Mesothelial cell of epicardium (in vitro differentiated cells): ENCODE measurements at regions not wholly inside any gene's neighbourhood (a gene's known extent, or its start where the extent isn't known, plus 50 kb on each side); places are given as distances from the start of the nearest gene placed in this dataset.

Experiments
- DNase-seq, 2 experiments: peaks; one replicate each; pipeline ENCODE4 v3.0.0; 2021; ENCODE audit warnings: low spot score in 2 of 2; ENCODE audit not compliant: unreplicated experiment in 2 of 2
- H3K27ac Mint-ChIP-seq: 2 replicates; pipeline ENCODE4 v1.8.0; 2021; ENCODE audit warnings: mixed read lengths
- H3K27me3 Mint-ChIP-seq: 2 replicates; pipeline ENCODE4 v1.8.0; 2021; ENCODE audit warnings: low read depth, mixed read lengths
- H3K36me3 Mint-ChIP-seq: 2 replicates; pipeline ENCODE4 v1.8.0; 2021; ENCODE audit warnings: mixed read lengths
- H3K4me1 Mint-ChIP-seq: 2 replicates; pipeline ENCODE4 v1.8.0; 2021; ENCODE audit warnings: mixed read lengths
- H3K4me3 Mint-ChIP-seq: 2 replicates; pipeline ENCODE4 v1.8.0; 2021; ENCODE audit warnings: mild to moderate bottlenecking, moderate library complexity, mixed read lengths
- H3K9me3 Mint-ChIP-seq: 2 replicates; pipeline ENCODE4 v1.8.0; 2021; ENCODE audit warnings: mixed read lengths
- TF ChIP-seq, protein P1 (sequence below): fragments of 200-600 bp; sonication (generic); IDR thresholded peaks from one replicate; pipeline ENCODE4 v1.5.0; 2021; ENCODE audit warnings: antibody characterized with exemption; ENCODE audit not compliant: unreplicated experiment

DNA sequence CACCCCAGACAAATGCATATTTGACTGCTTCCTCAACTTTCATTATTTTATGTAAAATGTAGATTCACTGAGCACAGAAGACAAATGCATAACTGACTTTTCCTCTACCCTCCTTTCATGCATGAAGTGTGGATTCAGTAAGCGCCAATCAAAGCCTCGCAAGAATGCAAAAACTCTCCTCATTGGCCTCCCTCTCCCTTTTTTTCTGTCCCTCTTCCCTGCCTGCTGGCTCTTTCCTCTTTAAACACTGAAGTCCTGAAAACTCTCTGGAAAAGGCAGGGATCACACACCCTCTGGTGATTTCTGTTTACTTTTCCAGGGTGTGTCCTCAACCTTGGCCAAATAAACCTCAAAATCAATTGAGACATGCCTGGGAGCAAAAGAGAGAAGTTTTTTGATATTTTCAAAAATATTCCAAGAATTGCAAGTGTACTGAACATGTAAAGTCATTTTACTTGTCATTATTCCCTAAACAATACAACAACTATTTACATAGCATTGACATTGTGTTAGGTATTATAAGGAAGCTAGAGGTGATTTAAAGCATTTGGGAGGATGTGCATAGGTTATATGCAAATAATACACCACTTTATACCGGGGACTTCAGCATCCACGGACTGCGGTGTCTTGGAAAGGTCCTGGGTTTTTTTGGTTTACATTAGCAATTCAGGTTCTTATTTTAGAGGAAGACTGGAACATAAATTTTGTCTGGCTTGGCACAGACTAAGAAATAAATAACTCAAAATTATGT, 71.4 kb downstream of the SEC61G start:
- Mint-ChIP-seq H3K27me3 (no peaks in the 10 kb centered on the region), H3K27ac (no peak overlapping the region), H3K4me1 (peaks cover 15% of the 10 kb centered on the region), H3K36me3 (no peaks in the 10 kb centered on the region), H3K4me3 (no peak overlapping the region), H3K9me3 (peaks cover 4% of the 10 kb centered on the region)
- TF ChIP-seq, protein P1, sequence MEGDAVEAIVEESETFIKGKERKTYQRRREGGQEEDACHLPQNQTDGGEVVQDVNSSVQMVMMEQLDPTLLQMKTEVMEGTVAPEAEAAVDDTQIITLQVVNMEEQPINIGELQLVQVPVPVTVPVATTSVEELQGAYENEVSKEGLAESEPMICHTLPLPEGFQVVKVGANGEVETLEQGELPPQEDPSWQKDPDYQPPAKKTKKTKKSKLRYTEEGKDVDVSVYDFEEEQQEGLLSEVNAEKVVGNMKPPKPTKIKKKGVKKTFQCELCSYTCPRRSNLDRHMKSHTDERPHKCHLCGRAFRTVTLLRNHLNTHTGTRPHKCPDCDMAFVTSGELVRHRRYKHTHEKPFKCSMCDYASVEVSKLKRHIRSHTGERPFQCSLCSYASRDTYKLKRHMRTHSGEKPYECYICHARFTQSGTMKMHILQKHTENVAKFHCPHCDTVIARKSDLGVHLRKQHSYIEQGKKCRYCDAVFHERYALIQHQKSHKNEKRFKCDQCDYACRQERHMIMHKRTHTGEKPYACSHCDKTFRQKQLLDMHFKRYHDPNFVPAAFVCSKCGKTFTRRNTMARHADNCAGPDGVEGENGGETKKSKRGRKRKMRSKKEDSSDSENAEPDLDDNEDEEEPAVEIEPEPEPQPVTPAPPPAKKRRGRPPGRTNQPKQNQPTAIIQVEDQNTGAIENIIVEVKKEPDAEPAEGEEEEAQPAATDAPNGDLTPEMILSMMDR: no peak
- no peak for DNase-seq

DNA sequence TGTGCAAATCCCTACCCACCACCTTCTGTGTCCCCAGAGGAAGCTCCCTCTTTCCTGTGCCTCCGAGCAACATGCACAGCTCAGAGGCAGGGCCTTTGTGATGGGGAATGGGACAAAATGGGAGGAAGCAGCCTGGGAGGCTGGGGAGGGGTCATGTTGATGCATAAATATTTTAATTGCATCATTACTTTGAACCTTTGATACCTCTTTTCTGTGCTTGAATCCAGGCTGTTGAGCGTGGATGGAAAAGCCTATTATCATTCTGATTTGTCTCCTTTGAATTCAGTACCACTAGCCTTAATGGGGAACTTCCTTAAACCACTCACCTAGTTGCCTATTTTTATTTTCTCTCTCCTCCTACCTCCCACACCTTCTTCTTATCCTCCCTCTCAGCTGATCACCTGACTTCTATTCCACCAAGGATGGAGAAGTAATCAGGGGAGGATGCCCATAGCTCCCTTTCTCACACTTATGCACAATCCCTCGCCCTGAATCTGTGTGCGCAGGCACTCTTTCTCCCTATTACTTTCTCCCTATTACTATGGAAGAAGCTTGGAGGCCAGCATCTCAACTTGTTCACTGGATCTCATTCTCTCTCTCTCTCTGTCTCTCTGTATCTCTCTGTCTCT, 78.5 kb downstream of the SEC61G start:
- no peaks in the 10 kb centered on the region for H3K36me3 Mint-ChIP-seq
- TF ChIP-seq, protein P1: no peak
- DNase-seq: no peak
- no peak overlapping the region for H3K27ac Mint-ChIP-seq
- peaks cover 4% of the 10 kb centered on the region for H3K9me3 Mint-ChIP-seq
- no peak overlapping the region for H3K4me3 Mint-ChIP-seq
- peaks cover 25% of the 10 kb centered on the region for H3K27me3 Mint-ChIP-seq
- no peaks in the 10 kb centered on the region for H3K4me1 Mint-ChIP-seq

DNA sequence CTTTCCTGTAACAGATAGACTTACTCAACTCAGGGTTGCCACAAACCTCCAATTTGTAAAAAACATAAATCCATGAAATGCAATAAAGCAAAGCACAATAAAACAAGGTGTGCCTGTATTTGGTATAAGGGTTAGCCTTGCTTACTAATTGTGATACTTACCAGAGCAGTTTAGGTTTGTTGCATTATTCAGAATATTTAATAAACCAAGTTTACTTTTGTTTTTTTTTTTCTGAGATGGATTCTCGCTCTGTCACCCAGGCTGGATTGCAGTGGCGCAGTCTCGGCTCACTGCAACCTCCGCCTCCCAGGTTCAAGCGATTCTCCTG, 79.6 kb downstream of the SEC61G start:
- no peaks in the 10 kb centered on the region for H3K36me3 Mint-ChIP-seq
- no peaks in the 10 kb centered on the region for H3K4me1 Mint-ChIP-seq

DNA sequence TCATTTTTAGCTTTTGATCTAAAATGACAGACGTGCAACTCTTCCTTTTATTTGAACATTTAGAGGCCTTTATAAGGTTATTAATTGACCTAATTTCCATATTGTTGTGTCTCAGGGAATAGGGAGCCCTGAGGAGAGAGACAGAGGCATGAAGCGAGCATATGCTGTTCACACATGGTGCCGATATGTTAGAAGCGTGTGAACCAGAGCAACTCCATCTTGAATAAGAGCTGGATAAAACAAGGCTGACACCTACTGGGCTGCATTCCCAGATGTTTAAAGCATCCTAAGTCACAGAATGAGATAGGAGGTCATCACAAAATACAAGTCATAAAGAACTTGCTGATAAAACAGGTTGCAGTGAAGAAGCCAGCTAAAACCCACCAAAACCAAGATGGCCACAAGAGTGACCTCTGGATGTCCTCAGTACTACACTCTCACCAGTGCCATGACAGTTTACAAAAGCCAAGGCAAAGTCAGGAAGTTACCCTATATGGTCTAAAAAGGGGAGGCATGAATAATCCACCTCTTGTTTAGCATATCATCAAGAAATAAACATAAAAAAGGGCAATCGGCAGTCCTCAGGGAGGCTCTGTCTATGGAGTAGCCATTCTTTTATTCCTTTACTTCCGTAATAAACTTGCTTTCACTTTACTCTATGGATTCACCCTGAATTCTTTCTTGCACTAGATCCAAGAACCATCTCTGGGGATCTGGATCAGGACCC, 80.1 kb downstream of the SEC61G start:
- peaks cover 39% of the 10 kb centered on the region for H3K27me3 Mint-ChIP-seq
- H3K4me1 Mint-ChIP-seq: no peaks in the 10 kb centered on the region
- TF ChIP-seq, protein P1: no peak
- no peak overlapping the region for H3K27ac Mint-ChIP-seq
- DNase-seq: no peak
- H3K36me3 Mint-ChIP-seq: no peaks in the 10 kb centered on the region
- no peak overlapping the region for H3K4me3 Mint-ChIP-seq
- no peaks in the 10 kb centered on the region for H3K9me3 Mint-ChIP-seq

More for the DNA sequence above, 79.6 kb downstream of the SEC61G start:
- TF ChIP-seq, protein P1: no peak
- no peaks in the 10 kb centered on the region for H3K9me3 Mint-ChIP-seq
- peaks cover 34% of the 10 kb centered on the region for H3K27me3 Mint-ChIP-seq
- H3K4me3 Mint-ChIP-seq: no peak overlapping the region
- H3K27ac Mint-ChIP-seq: no peak overlapping the region
- DNase-seq: no peak

DNA sequence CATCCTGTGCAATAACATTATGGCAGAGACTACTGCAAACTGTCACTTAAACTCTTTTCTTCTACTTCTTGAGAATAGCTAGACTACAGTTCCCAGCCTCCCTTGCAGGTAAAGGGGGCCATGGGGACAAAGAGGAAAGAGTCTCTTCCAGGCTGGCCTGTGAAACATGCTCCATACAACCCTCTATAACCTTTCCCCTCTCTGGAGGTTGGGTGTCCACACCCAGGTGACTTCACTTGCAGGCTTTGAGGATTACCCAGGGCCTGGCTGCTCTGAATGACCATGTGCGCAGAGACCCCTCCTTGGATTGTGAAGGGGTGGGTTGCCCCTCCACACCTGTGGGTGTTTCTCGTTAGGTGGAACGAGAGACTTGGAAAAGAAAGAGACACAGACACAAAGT, 84.1 kb downstream of the SEC61G start:
- no peaks in the 10 kb centered on the region for H3K9me3 Mint-ChIP-seq
- no peak overlapping the region for H3K27ac Mint-ChIP-seq
- H3K36me3 Mint-ChIP-seq: no peaks in the 10 kb centered on the region
- H3K27me3 Mint-ChIP-seq: peaks cover 49% of the 10 kb centered on the region
- no peak for DNase-seq
- H3K4me3 Mint-ChIP-seq: no peak overlapping the region
- H3K4me1 Mint-ChIP-seq: no peaks in the 10 kb centered on the region
- TF ChIP-seq, protein P1: no peak
